ENCODE measurements at regions not wholly inside any gene's neighbourhood (a gene's known extent, or its start where the extent isn't known, plus 50 kb on each side); places are given as distances from the start of the nearest gene placed in this dataset.

- POLR2A ChIA-PET = no interaction called here
These were observed 139.8 kb upstream of the HS3ST1 start for GRCh38 chr4:11568511-11568910.

GRCh38 chr4:11566444-11567022 lies 137.8 kb upstream of the HS3ST1 start:
- WGBS (ENCODE audit: missing lambda C conversion rate) = 21% methylated on average over 2 of the region's 2 CpGs
- ChIA-PET CTCF (no interaction called here), POLR2A (no interaction called here)
- TF ChIP-seq GATA3 (IDR thresholded peaks at IDR 0.05; ENCODE audit: borderline replicate concordance) (no peak), TFCP2L1 (CRISPR knock-in tag; IDR thresholded peaks at IDR 0.05) (no peak), TP53 (CRISPR knock-in tag; IDR thresholded peaks at IDR 0.05) (no peak), RAD21 (conservative IDR thresholded peaks at IDR 0.05 in 1 of 2, IDR thresholded peaks at IDR 0.05 in 1 of 2) (no peak), CTCF (IDR thresholded peaks at IDR 0.05) (no peak)
- Histone ChIP-seq H3K4me2 (peak overlapping the region; percentile 26; the same call in 1 of the 3 replicates), H3K27ac (no peak overlapping the region), H3K4me3 (no peak overlapping the region), H3K4me1 (no peaks in the 10 kb centered on the region), H3K9me3 (no peaks in the 10 kb centered on the region)
- ATAC-seq (no peak), FAIRE-seq (no peak), DNase-seq (ENCODE audit: low read depth in 1 of 2, low spot score in 1 of 2) (no peak)

More at GRCh38 chr4:11568511-11568910, 139.8 kb upstream of the HS3ST1 start:
- no peaks in the 10 kb centered on the region for H3K4me1 ChIP-seq
- H3K4me2 ChIP-seq = no peak overlapping the region
- ATAC-seq (no peak), DNase-seq (ENCODE audit: low read depth in 1 of 2, low spot score in 1 of 2) (no peak), FAIRE-seq (no peak)
- TF ChIP-seq HMGXB4 (CRISPR knock-in tag; IDR thresholded peaks at IDR 0.05; ENCODE audit: borderline replicate concordance) = no peak
- no peak for TF ChIP-seq POLR2AphosphoS2 (conservative IDR thresholded peaks at IDR 0.05; ENCODE audit: low read length)
- no peak for TF ChIP-seq BCL3 (IDR thresholded peaks at IDR 0.05)
- no peak for TF ChIP-seq JUN (IDR thresholded peaks at IDR 0.05)
- no peak for TF ChIP-seq EHF (CRISPR knock-in tag; IDR thresholded peaks at IDR 0.05)
- TF ChIP-seq RARB (CRISPR knock-in tag; IDR thresholded peaks at IDR 0.05) = no peak
- H3K9me3 ChIP-seq = no peaks in the 10 kb centered on the region
- CTCF ChIA-PET = no interaction called here
- H3K4me3 ChIP-seq = no peak overlapping the region
- H3K27ac ChIP-seq = no peak overlapping the region

GRCh38 chr4:11565899-11566298 lies 137.2 kb upstream of the HS3ST1 start:
- ATAC-seq (no peak), DNase-seq (ENCODE audit: low read depth in 1 of 2, low spot score in 1 of 2) (no peak), FAIRE-seq (no peak)
- CTCF ChIA-PET = no interaction called here
- H3K4me2 ChIP-seq = no peak overlapping the region
- H3K9me3 ChIP-seq = no peaks in the 10 kb centered on the region
- H3K4me1 ChIP-seq = no peaks in the 10 kb centered on the region
- TF ChIP-seq SMC3 (IDR thresholded peaks at IDR 0.05) (no peak), RARB (CRISPR knock-in tag; IDR thresholded peaks at IDR 0.05) (no peak), CBX8 (IDR thresholded peaks at IDR 0.05) (no peak), SREBF2 (IDR thresholded peaks at IDR 0.05) (no peak), HEYL (CRISPR knock-in tag; IDR thresholded peaks at IDR 0.05) (no peak), HOXB13 (CRISPR knock-in tag; IDR thresholded peaks at IDR 0.05; ENCODE audit: low read depth) (no peak), TFCP2L1 (CRISPR knock-in tag; IDR thresholded peaks at IDR 0.05) (no peak), CEBPB (IDR thresholded peaks at IDR 0.05) (no peak), ESRRA (IDR thresholded peaks at IDR 0.05; ENCODE audit: borderline replicate concordance, low read length) (no peak), CBX2 (IDR thresholded peaks at IDR 0.05; ENCODE audit: borderline replicate concordance, low read depth) (no peak), REST (IDR thresholded peaks at IDR 0.05) (no peak), GATA3 (IDR thresholded peaks at IDR 0.05; ENCODE audit: borderline replicate concordance) (no peak), JUNB (IDR thresholded peaks at IDR 0.05) (no peak), POLR2A (IDR thresholded peaks at IDR 0.05; ENCODE audit: low read length) (no peak), RNF2 (IDR thresholded peaks at IDR 0.05; ENCODE audit: borderline replicate concordance, low read depth) (no peak)
- no peak overlapping the region for H3K27ac ChIP-seq
- POLR2A ChIA-PET = no interaction called here
- H3K4me3 ChIP-seq = no peak overlapping the region
- 25% methylated on average over 2 of the region's 2 CpGs for WGBS (ENCODE audit: missing lambda C conversion rate)
